Astrocyte (in vitro differentiated cells and primary cell): ENCODE measurements at regions not wholly inside any gene's neighbourhood (a gene's known extent, or its start where the extent isn't known, plus 50 kb on each side); places are given as distances from the start of the nearest gene placed in this dataset.

ENCODE experiments used
- DNase-seq: peaks from one replicate; pipeline ENCODE4 v3.0.0-alpha.2; 2010; ENCODE audit warnings: low read depth
- FAIRE-seq: peaks from 2 replicates; lab custom pipeline; 2011; peaks lifted over from hg19 to GRCh38; lab: Jason Lieb, UNC
- H2AFZ ChIP-seq: 2 replicates; pipeline ENCODE4 v1.6.0; 2012; ENCODE audit warnings: low read depth, low read length, inconsistent platforms
- H3K27ac ChIP-seq: 2 replicates; pipeline ENCODE4 v1.5.1; 2011; ENCODE audit warnings: low read depth, low read length, inconsistent platforms
- H3K27me3 ChIP-seq: 2 replicates; pipeline ENCODE4 v1.6.0; 2011; ENCODE audit warnings: low read length, inconsistent platforms; ENCODE audit not compliant: insufficient read depth
- H3K36me3 ChIP-seq: 2 replicates; pipeline ENCODE4 v1.5.1; 2011; ENCODE audit warnings: low read length, inconsistent platforms; ENCODE audit not compliant: insufficient read depth
- H3K4me1 ChIP-seq: 2 replicates; pipeline ENCODE4 v1.5.1; 2011; ENCODE audit warnings: low read length, inconsistent platforms; ENCODE audit not compliant: insufficient read depth
- H3K4me2 ChIP-seq: 2 replicates; pipeline ENCODE4 v1.6.0; 2012; ENCODE audit warnings: low read length, inconsistent platforms
- H3K4me3 ChIP-seq: 2 replicates; pipeline ENCODE4 v1.5.1; 2011; ENCODE audit warnings: low read depth, mild to moderate bottlenecking, low read length, inconsistent platforms; ENCODE audit not compliant: insufficient read depth
- H3K79me2 ChIP-seq: 2 replicates; pipeline ENCODE4 v1.6.0; 2012; ENCODE audit warnings: mild to moderate bottlenecking, low read length, inconsistent platforms; ENCODE audit not compliant: insufficient read depth
- H3K9ac ChIP-seq: 2 replicates; pipeline ENCODE4 v1.6.0; 2012; ENCODE audit warnings: mild to moderate bottlenecking, low read length, inconsistent platforms
- H3K9me3 ChIP-seq: 2 replicates; pipeline ENCODE4 v1.5.1; 2012; ENCODE audit warnings: low read depth, mild to moderate bottlenecking, low read length, inconsistent platforms; ENCODE audit not compliant: insufficient read depth
- H4K20me1 ChIP-seq: 2 replicates; pipeline ENCODE4 v1.6.0; 2012; ENCODE audit warnings: low read length, inconsistent platforms; ENCODE audit not compliant: insufficient read depth
- H3K27ac Mint-ChIP-seq: one replicate; pipeline ENCODE4 v1.8.0; 2021; ENCODE audit warnings: mild to moderate bottlenecking, mixed read lengths; ENCODE audit not compliant: unreplicated experiment
- H3K27me3 Mint-ChIP-seq: one replicate; pipeline ENCODE4 v1.8.0; 2021; ENCODE audit warnings: low read depth, mixed read lengths; ENCODE audit not compliant: unreplicated experiment
- H3K36me3 Mint-ChIP-seq: one replicate; pipeline ENCODE4 v1.8.0; 2021; ENCODE audit warnings: low read depth, mixed read lengths; ENCODE audit not compliant: unreplicated experiment
- H3K4me1 Mint-ChIP-seq: one replicate; pipeline ENCODE4 v1.8.0; 2021; ENCODE audit warnings: low read depth, mixed read lengths; ENCODE audit not compliant: unreplicated experiment
- H3K4me3 Mint-ChIP-seq: one replicate; pipeline ENCODE4 v1.8.0; 2021; ENCODE audit warnings: mild to moderate bottlenecking, moderate library complexity, mixed read lengths; ENCODE audit not compliant: unreplicated experiment
- H3K9me3 Mint-ChIP-seq: one replicate; pipeline ENCODE4 v1.8.0; 2021; ENCODE audit warnings: mild to moderate bottlenecking, mixed read lengths; ENCODE audit not compliant: unreplicated experiment
- EZH2 ChIP-seq: IDR thresholded peaks from 2 replicates; pipeline ENCODE4 v1.6.1; 2012; ENCODE audit warnings: mild to moderate bottlenecking, low read length, inconsistent platforms; ENCODE audit not compliant: insufficient read depth
- TF ChIP-seq, protein P1 (sequence below): IDR thresholded peaks from 2 replicates; pipeline ENCODE4 v1.5.1; 2011; ENCODE audit warnings: low read depth, mild to moderate bottlenecking, inconsistent platforms, low read length, moderate library complexity; ENCODE audit not compliant: insufficient read depth

- Histone ChIP-seq H4K20me1 (no peaks in the 10 kb centered on the region), H3K36me3 (no peaks in the 10 kb centered on the region), H3K4me1 (no peaks in the 10 kb centered on the region), H3K9me3 (no peaks in the 10 kb centered on the region), H2AFZ (no peak overlapping the region), H3K4me2 (no peak overlapping the region), H3K27ac (no peak overlapping the region), H3K79me2 (no peaks in the 10 kb centered on the region), H3K27me3 (no peaks in the 10 kb centered on the region), H3K4me3 (no peak overlapping the region), H3K9ac (no peak overlapping the region)
- DNase-seq, result peak; percentile 81
- Mint-ChIP-seq H3K9me3 (no peaks in the 10 kb centered on the region), H3K27me3 (no peaks in the 10 kb centered on the region), H3K27ac (no peak overlapping the region), H3K4me1 (peaks cover 18% of the 10 kb centered on the region), H3K4me3 (no peak overlapping the region), H3K36me3 (no peaks in the 10 kb centered on the region)
- TF ChIP-seq, protein P1, sequence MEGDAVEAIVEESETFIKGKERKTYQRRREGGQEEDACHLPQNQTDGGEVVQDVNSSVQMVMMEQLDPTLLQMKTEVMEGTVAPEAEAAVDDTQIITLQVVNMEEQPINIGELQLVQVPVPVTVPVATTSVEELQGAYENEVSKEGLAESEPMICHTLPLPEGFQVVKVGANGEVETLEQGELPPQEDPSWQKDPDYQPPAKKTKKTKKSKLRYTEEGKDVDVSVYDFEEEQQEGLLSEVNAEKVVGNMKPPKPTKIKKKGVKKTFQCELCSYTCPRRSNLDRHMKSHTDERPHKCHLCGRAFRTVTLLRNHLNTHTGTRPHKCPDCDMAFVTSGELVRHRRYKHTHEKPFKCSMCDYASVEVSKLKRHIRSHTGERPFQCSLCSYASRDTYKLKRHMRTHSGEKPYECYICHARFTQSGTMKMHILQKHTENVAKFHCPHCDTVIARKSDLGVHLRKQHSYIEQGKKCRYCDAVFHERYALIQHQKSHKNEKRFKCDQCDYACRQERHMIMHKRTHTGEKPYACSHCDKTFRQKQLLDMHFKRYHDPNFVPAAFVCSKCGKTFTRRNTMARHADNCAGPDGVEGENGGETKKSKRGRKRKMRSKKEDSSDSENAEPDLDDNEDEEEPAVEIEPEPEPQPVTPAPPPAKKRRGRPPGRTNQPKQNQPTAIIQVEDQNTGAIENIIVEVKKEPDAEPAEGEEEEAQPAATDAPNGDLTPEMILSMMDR, result no peak
- no peak for TF ChIP-seq EZH2
- FAIRE-seq, result no peak
Measured at GRCh38 chr5:165134155-165134554, 1628.7 kb downstream of the MAT2B start.

DNA sequence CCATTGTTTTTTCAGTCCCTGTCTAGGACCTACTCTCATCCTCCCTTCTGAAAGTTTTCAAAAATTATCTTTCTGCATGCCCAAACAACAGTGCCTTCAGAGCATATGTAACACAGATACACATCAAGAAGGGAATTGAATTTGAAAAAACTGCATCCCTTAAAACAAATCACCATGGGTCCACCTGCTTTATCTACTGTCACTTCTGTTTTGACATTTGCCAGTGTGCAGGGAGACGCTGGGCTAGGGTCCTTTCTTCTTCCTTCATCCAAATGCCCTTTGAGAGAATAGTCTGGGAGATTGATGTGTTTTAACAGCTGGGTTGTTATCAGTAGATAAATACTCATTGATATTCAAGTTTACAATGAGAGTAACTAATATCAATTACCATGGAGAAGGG, 1630.1 kb downstream of the MAT2B start:
- Mint-ChIP-seq H3K9me3 (no peaks in the 10 kb centered on the region), H3K36me3 (no peaks in the 10 kb centered on the region), H3K4me3 (no peak overlapping the region), H3K27ac (no peak overlapping the region), H3K4me1 (peaks cover 16% of the 10 kb centered on the region), H3K27me3 (no peaks in the 10 kb centered on the region)
- Histone ChIP-seq H3K4me1 (no peaks in the 10 kb centered on the region), H3K36me3 (no peaks in the 10 kb centered on the region), H3K4me3 (no peak overlapping the region), H3K9ac (no peak overlapping the region), H3K27ac (no peak overlapping the region), H2AFZ (no peak overlapping the region), H3K79me2 (no peaks in the 10 kb centered on the region), H3K4me2 (no peak overlapping the region), H3K27me3 (no peaks in the 10 kb centered on the region), H4K20me1 (no peaks in the 10 kb centered on the region), H3K9me3 (no peaks in the 10 kb centered on the region)
- DNase-seq (no peak), FAIRE-seq (no peak)
- TF ChIP-seq, protein P1, result no peak
- no peak for TF ChIP-seq EZH2

DNA sequence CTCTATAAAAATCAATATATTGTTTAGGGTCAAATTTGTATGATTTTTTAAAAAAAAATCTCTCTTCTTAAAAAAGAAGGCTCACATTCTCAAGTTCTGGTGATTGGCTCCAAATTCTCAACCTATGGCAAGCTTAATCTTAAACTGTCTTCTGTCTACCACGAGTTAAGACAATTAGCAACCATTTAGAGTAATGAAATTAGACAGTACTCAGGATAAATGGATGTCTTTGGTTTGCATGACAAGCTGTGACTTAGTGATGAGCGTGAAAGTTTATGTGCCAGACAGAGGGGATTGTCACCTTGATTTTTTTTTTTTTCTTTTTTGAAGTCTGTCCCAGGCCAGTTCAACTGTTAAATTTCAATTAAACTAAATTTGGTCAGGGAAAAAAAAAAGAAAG, 1632.3 kb downstream of the MAT2B start:
- H3K9me3 ChIP-seq, result no peaks in the 10 kb centered on the region
- TF ChIP-seq EZH2, result no peak
- TF ChIP-seq, protein P1, result no peak
- no peak overlapping the region for H3K27ac Mint-ChIP-seq
- no peaks in the 10 kb centered on the region for H3K27me3 Mint-ChIP-seq
- no peak overlapping the region for H2AFZ ChIP-seq
- no peaks in the 10 kb centered on the region for H3K36me3 ChIP-seq
- no peaks in the 10 kb centered on the region for H3K27me3 ChIP-seq
- no peak overlapping the region for H3K4me3 ChIP-seq
- no peak overlapping the region for H3K27ac ChIP-seq
- DNase-seq (no peak), FAIRE-seq (no peak)
- peaks cover 14% of the 10 kb centered on the region for H3K4me1 Mint-ChIP-seq
- no peaks in the 10 kb centered on the region for H3K9me3 Mint-ChIP-seq
- no peaks in the 10 kb centered on the region for H3K36me3 Mint-ChIP-seq
- H3K4me2 ChIP-seq, result peak overlapping the region; percentile 76
- H3K9ac ChIP-seq, result no peak overlapping the region
- H3K4me1 ChIP-seq, result no peaks in the 10 kb centered on the region
- H4K20me1 ChIP-seq, result no peaks in the 10 kb centered on the region
- H3K79me2 ChIP-seq, result no peaks in the 10 kb centered on the region
- H3K4me3 Mint-ChIP-seq, result no peak overlapping the region
